Sciatic nerve (tissue), 2 donors: ENCODE measurements at regions not wholly inside any gene's neighbourhood (a gene's known extent, or its start where the extent isn't known, plus 50 kb on each side); places are given as distances from the start of the nearest gene placed in this dataset.
A peak's percentile ranks its signal among the peaks of the same experiment; 100 is the strongest.
"Not testable (repeated sequence)": the region's sequence is repeated elsewhere in the genome, so short reads cannot be mapped to it uniquely, and the experiment has no call there.

Source experiments
- ATAC-seq: fragments of 200-7000 bp; cut with Tn5 transposase; one replicate; pipeline ENCODE4 v1.9.1; 2020; ENCODE audit warnings: mild to moderate bottlenecking, moderate library complexity
- DNase-seq: peaks from one replicate; pipeline ENCODE4 v3.0.0-alpha.2; 2020; ENCODE audit warnings: low spot score
- intact Hi-C: fragments of 100-400 bp; cut with DNase I; formaldehyde crosslinking; loops from one replicate; pipeline ENCODE4 v1.14.2; 2022
- donor health status: DM: no; HTN: no; CAD: no.
- donor health status: DM: no; HTN: no; CAD: no.

DNA sequence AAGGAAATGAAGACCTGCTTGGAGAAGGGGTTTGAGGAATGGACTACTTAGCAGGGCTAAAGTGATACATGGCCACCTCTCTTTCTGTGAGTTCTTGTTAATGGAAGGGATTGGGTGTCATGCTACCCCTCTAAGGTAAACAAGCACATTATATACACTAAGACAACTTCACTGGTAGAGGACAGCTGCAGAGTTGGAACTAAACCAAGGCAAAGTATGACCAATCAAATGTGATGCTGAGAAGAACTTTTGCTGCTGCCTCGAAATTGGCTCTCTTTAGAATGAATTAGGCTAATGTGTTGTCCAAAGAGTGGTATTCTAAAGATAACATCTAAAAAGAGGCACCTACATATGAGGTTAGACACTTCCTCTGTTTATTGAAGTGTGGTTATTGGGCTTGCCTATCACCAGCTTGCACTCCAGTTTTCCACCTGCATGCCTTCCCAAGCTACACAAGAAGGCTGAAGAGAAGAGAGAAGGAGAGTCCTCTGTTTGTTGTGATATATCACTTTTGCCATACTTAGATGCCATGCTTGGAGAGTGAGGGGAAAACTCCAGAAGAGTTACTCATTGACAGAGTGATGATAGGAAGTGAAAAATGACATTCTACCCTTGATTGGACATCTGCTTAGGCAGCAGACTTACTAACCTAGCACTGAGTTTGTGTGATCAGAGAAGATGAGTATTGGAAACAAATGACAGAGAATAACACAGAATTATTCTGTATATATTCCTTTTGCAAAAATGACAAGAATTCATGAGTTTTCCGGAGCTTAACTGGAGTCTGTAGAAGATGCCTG lies 536.1 kb downstream of the ZNF608 start:
- DNase-seq (no peak), ATAC-seq (no peak)
- intact Hi-C loops, result no loop called here

DNA sequence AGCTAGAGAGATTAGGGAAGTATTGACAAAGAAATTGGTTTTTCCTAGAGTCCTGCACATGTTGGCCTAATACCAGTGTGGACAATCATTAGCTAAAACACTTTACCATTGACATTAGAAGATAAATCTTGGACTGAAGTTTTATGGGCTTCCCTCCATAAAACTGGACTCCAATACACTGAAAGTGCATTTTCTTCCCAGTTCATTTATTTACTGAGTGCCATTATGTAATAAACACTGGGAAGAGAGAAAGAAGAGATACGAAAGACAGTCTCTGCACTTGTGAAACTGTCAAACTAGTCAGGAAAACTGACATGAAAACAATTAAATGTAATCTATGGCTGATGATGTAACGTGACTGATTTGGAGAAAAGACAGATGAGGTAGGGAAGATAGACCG lies 539.3 kb downstream of the ZNF608 start:
- ATAC-seq, result no peak

DNA sequence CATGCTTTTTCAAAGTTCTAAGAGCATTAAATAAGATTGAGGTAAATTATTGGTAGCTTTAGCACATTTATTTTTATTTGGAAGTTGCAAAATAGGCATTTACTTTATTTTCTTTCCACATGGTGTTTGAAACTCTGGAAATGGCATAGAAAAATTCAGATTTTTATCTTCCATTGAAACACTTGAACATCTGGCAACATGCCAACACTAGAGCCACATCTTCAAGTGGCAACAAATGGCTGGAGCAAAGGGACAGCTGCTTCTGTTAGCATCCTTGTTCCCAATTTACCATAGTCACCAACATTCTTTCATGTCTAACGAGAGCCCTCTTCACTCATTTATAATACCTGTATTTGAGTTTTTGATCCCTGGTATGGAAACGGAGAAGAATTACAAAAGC lies 539.9 kb downstream of the ZNF608 start:
- DNase-seq, result no peak
- intact Hi-C loops, result no loop called here
- ATAC-seq, result no peak

More for the DNA sequence above, 539.3 kb downstream of the ZNF608 start:
- intact Hi-C loops, result no loop called here
- no peak for DNase-seq

DNA sequence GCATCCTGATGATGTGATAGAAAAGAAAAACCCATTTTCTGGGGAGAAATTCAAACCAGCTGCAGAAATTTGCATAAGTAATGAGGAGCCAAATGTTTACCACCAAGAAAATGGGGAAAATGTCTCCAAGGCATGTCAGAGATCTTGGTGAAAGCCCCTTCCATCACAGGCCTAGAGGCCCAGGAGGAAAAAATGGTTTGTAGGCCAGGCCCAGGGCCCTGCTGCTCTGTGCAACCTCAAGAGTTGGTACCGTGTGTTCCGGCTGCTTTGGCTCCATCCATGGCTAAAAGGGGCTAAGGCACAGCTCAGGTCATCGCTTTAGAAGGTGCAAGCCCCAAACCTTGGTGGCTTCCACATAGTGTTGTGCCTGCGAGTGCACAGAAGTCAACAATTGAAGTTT lies 543.1 kb downstream of the ZNF608 start:
- DNase-seq (no peak), ATAC-seq (no peak)
- intact Hi-C loops, result no loop called here

DNA sequence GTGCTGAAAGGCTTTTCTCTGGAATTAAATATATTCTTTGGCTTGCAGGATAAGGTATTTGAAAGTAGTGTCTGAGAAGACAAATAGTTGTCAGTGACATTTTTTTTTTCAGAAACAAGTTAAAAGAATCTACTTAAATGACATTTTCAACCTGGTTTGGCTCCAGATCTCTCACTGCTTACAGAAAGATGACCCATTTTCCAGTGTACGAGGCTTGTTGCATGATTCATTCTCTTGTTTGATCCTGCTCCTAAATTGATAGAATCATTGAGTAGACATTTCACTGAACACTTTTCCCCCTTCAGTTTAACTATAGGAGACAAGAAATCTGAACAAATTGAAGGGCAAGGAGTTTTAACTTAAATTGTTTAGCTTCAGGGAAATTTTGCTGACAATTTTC lies 546.1 kb downstream of the ZNF608 start:
- DNase-seq, result no peak
- ATAC-seq, result no peak
- intact Hi-C loops, result no loop called here

DNA sequence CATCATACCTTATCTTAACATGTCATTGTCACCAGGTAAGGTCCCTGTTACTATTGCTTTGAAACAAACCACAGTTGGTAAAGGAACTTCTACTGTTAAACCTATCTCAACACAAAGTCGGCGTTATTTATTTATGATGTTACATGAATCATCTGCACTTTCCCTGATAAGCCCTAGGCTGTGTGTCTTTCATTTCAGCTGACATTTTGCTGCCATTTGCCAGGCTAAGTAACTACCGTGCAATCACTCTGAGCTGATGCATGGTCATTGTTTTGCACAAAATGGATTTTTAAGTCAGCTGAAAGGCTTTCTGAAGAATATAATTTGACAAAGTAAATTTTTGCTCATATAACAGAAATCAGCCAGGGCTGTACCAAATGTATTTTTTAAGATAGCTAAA lies 546.5 kb downstream of the ZNF608 start:
- intact Hi-C loops, result no loop called here
- DNase-seq (no peak), ATAC-seq (no peak)

DNA sequence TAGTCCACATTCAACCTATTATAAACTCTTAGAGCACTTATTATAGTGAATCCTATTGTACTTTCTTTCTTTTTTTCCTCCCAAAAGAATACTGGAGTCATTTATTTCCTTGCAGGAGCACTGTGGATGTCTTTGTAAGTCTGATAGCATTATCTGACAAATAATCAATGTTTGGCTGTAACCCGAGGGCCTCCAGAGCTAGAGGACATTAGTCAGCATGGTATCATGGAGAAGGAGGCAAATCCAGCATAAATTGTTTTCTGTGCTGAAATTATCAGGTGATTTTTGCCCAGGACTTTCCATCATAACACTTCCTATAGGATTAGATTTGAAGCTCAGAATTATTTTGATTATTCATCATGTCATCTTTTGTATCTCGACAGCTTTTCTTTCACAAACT lies 551.0 kb downstream of the ZNF608 start:
- intact Hi-C loops, result no loop called here
- DNase-seq (no peak), ATAC-seq (no peak)

DNA sequence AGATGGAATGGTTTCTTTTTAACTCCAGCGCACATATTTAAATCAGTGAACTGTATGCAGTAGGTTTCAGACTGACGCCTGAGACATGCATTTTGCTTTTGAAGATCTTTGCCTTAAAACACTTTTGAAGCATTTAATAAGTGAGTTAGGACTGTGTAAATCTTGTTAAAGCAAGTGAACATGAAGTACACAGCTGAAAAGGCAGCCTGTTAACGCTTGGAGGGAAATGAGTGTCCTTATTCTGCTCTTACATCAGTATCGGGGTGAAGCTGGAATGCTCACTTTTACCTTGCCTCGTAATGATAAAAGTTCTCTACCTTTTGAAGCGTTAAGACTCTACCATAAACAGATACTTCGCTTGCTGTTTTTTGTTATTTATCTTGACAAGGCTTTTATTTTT lies 552.2 kb downstream of the ZNF608 start:
- ATAC-seq (no peak), DNase-seq (no peak)
- intact Hi-C loops, result no loop called here

DNA sequence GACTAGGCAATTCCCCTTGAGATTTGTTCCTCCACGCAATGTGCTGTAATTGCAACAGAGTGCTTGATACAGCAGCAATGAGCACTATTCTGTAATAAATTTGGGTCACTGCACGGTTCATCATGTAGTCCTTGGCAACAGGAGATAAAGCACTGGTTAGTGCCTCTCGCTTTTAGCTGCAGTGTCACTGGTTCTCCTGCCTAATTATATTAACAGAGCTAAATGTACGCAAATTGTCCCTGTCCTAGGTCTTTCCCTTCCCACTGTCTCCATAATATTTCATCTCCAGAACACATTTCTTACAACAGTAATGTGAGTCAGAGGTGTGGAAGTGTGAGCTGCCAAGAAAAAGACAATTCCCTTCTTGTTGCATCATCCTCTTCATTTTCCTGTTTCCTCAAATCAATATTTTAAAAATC lies 553.1 kb downstream of the ZNF608 start:
- ATAC-seq (peak; percentile 92), DNase-seq (no peak)
- intact Hi-C loops, result no loop called here

DNA sequence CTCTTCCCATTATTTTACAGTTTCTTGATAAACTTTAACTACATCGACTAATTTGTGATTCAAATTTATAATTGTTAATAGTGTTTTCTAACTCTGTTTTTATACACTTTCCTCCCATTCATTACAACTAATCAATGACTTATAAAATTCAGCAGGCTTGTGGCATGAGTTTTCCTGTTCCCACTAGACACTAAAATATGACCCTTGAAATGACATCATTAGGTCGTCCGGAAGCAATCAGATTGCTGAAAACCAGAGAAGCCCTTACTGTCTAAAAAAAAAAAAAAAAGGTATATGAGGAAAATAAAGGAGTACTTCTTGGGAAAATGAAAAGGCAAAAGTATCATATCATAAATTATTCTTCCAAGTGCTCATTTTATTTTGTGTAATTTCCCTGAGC lies 553.7 kb downstream of the ZNF608 start:
- no peak for DNase-seq

DNA sequence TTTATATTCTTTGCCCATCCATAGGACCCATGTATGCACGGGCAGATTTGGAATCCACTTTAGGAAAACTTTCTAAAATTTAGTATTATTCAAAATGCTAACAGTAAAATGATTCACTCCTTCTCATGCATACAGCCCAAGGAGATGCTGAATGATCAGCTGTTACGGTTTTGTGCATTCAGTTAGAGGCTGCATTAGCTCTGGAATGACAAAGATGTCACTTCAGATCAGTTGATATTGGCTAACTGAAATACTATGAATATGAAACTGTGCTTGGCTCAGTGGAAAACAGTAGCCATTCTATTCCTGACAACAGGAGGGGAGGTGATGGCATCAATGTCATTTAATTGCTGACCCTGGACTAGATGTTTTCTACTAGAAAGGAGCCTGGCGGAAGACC lies 560.7 kb downstream of the ZNF608 start:
- ATAC-seq, result no peak

More for the DNA sequence above, 553.7 kb downstream of the ZNF608 start:
- no peak for ATAC-seq
- intact Hi-C loops, result no loop called here

DNA sequence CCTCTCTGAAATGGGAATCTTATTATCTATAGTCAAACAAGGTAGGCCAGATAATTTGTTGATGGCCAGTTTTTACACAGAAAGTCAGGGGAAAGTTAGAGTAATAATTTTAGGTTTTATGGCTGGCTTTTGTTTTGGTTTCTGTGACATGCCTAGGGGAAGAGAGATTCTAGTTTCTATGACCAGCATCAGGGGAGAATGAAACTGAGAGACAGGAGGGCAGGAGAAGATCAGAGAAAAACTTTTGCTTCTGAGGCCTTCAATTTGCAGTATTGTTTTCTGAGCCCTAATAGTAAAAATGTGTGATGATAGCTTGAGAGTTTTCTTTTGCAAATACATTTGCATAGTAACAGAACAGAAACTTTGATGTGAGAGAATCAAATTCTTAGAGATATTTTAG lies 564.3 kb downstream of the ZNF608 start:
- intact Hi-C loops, result loop anchor here (10.0 kb wide), 1 partner anchor 787 kb away; no protein-coding TSS in a partner anchor
- no peak for ATAC-seq
- DNase-seq, result no peak

More for the DNA sequence above, 560.7 kb downstream of the ZNF608 start:
- intact Hi-C loops, result loop anchor here (10.0 kb wide), 1 partner anchor 791 kb away; no protein-coding TSS in a partner anchor
- no peak for DNase-seq

DNA sequence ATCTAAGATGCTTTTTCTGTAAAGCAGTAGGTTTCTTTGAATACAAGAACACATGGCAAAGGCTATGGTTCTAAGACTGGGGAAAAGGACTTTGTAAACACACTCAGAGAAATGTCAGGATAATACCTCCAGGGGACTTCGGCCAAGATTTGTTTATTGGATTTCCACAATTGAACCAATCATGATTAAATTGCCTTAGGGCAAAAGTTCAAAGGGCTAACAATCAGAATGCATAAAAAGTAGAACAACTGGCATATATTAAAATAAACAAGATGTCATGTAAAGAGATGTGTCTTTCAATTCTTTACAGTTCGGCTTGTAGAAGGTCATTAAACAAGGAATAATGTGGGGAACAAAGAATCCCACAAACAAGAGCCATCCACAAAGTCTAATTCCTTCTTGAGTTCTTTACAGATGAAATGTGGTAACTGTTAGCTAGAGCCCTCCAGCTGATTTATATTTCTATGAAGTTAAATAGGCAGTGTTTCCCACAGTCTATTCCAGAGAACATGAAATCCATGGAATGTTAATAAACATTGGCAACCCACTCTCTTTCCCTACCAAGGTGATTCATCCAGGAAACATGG lies 565.5 kb downstream of the ZNF608 start:
- intact Hi-C loops, result loop anchor here (10.0 kb wide), 1 partner anchor 786 kb away; no protein-coding TSS in a partner anchor
- ATAC-seq, result no peak
- no peak for DNase-seq

DNA sequence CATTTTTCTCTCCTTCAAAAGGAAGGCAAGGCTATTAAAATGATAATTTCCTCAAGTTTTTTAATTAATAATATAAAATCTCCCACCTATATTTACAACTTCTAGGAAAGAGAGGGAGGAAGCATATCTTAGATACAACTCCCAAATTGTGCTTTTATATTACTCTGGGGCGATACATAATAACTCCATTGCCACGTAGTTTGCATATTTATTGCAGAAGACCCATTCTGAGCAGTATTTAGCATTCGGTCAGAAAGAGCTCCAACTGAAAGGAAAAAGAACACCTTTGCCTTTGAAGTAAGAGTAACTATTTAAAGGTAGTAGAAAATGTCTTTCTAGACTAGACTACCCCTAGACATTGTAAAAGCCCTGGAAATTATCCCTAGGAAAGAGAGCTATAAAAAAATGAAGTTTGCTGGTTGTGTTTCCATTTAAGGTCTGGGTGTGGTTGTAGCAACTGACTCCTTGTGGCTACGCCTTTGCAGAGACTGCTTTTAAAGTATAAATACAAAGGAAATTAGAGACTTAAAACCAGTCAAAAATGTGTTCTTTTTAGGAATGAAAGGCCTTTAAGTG lies 566.1 kb downstream of the ZNF608 start:
- intact Hi-C loops, result loop anchor here (10.0 kb wide), 1 partner anchor 786 kb away; no protein-coding TSS in a partner anchor
- ATAC-seq (no peak), DNase-seq (no peak)

DNA sequence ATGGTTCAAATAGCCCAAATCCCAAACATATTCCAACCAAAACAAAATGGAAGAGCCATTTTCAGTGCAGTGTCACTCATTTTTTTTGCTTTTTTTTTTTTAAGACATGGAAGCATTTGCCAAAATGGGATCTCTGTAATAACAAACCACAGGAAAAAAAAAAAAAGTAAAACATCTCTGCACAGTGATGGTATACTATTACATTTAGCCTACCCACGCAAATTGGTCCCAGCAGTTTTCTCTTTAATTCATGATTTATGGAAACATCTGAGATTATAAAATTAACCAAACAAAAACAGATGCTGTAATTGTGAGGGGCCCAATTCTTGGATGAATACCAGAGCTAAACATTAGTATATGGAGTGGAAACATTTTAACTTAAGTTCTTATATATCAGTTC lies 566.6 kb downstream of the ZNF608 start:
- DNase-seq, result no peak
- ATAC-seq, result no peak
- intact Hi-C loops, result loop anchor here (10.0 kb wide), 1 partner anchor 785 kb away; no protein-coding TSS in a partner anchor

DNA sequence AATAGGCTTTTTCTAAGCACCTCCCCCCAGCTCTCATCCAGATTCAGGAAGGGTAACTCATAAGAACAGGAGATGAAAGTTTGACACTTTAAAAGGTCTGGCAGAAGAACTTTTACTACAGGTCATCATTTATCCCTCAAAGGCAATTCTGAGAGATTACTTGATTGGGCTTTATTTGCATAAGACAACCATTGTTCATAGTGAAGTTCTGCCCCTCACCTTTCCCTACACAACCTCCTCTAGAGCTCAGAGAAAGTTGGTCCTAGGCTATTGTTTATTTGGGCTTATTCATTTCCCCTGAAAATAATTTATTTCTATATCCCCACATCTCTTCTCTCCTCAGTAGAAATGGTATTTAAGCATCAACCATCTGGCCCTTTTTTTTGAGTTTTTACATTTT lies 568.4 kb downstream of the ZNF608 start:
- intact Hi-C loops, result no loop called here
- ATAC-seq (no peak), DNase-seq (no peak)

DNA sequence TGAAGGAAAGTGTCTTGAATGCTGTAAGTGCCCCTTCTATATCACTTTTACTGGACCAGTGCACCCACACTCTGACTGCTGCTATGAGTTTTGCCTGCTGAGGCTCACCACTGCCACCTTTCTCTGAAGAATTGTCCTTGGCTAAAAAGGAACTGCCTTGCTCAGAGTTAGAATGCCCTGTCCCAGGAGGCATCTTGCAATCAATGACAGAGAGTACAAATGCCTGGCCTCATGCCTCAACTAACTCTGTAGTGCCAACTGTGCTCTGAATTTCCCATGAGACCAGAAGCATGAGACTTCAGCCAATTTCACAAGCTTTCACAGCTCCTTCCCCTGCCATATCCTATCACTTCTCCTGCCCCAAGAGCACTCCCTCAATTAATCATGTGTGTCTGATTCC lies 569.7 kb downstream of the ZNF608 start:
- peak; percentile 68 for ATAC-seq
- no peak for DNase-seq
- intact Hi-C loops, result no loop called here

DNA sequence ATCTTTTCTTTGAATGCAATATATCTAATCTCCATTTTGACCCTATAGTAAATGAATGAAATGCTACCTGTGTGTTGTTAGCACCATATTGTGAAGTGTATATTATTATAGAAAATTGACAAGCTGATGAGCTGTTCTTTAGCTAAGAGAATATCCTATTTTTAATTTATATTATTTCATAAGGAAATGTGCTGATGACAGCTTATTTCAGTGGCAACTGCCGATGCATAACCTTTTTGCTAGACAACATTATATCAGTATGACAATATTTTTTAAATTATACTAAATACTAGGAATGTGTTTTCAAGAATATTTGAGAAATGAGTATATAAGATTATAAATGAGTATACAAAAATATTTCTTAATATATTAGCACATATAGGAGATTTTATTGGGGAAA lies 573.1 kb downstream of the ZNF608 start:
- ATAC-seq (no peak), DNase-seq (no peak)
- intact Hi-C loops, result no loop called here

DNA sequence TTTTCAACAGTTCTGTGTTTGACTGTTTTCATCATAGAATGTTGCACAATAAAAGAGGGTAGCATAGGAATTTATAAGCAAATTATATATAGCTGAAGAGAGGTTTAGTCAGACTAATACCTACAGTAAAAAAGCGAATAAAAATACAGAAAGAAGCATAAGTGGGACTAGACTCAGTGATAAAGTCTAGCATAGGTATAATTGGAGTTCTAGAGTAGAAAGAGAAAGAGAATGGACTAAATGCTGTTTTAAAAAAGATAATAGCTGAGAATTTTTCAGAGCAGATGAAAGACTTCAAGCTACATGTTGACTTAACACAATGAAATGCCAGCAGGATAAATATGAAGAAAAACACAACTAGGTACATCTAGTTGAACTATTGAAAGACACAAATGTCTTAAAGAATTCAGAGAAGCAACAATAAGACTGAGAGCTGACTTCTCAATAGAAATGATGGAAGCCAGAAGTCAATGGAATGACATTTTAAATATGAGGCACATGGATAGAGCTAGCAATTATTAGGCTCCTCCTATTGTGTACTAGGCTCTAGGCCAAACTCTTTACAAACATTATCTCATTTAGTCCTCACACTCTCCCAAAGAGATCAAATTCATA lies 573.9 kb downstream of the ZNF608 start:
- ATAC-seq (no peak), DNase-seq (no peak)
- intact Hi-C loops, result no loop called here

DNA sequence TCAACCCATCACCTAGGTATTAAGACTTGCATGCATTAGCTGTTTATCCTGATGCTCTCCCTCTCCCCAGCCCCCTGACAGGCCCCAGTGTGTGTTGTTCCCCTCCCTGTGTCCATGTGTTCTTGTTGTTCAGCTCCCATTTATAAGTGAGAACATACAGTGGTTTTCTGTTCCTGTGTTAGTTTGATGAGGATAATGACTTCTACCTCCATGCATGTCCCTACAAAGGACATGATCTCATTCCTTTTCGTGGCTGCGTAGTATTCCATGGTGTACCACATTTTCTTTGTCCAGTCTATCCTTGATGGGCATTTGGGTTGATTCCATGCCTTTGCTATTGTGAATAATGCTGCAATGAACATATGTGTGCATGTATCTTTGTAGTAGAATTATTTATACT lies 578.3 kb downstream of the ZNF608 start:
- ATAC-seq, DNase-seq, intact Hi-C loops: not testable (repeated sequence)
